HepG2 (cell line): ENCODE measurements at regions not wholly inside any gene's neighbourhood (a gene's known extent, or its start where the extent isn't known, plus 50 kb on each side); places are given as distances from the start of the nearest gene placed in this dataset.

Experiments used
- CENPX ChIP-seq: sonication (generic); formaldehyde crosslinking; IDR thresholded peaks from 2 replicates; pipeline ENCODE4 v1.9.0; 2021; ENCODE audit warnings: mild to moderate bottlenecking, missing genetic modification reagents, moderate library complexity
- FOXC1 ChIP-seq: sonication (generic); formaldehyde crosslinking; IDR thresholded peaks from 2 replicates; pipeline ENCODE4 v1.8.0; 2022; ENCODE audit warnings: mild to moderate bottlenecking, missing genetic modification reagents, borderline replicate concordance
- KLF12 ChIP-seq: sonication (generic); formaldehyde crosslinking; IDR thresholded peaks from 2 replicates; pipeline ENCODE4 v1.4.0; 2020; ENCODE audit warnings: missing genetic modification reagents, borderline replicate concordance
- SALL1 ChIP-seq: sonication (generic); formaldehyde crosslinking; IDR thresholded peaks from 2 replicates; pipeline ENCODE4 v1.8.0; 2022; ENCODE audit warnings: mild to moderate bottlenecking, missing genetic modification reagents
- ZBTB3 ChIP-seq: sonication (generic); formaldehyde crosslinking; IDR thresholded peaks from 2 replicates; pipeline ENCODE4 v1.4.0; 2020; ENCODE audit warnings: low read depth, mild to moderate bottlenecking, moderate library complexity, missing genetic modification reagents, borderline replicate concordance
- ZMYM4 ChIP-seq: sonication (generic); formaldehyde crosslinking; IDR thresholded peaks from 2 replicates; pipeline ENCODE4 v1.8.1; 2023; ENCODE audit warnings: mild to moderate bottlenecking, missing genetic modification reagents
- ZNF430 ChIP-seq: sonication (generic); formaldehyde crosslinking; IDR thresholded peaks from 2 replicates; pipeline ENCODE4 v1.9.0; 2021; ENCODE audit warnings: mild to moderate bottlenecking, missing genetic modification reagents
- TF ChIP-seq, protein P1 (sequence below): sonication (generic); formaldehyde crosslinking; IDR thresholded peaks from 2 replicates; pipeline ENCODE4 v1.4.0; 2020; ENCODE audit warnings: missing genetic modification reagents
- TF ChIP-seq, protein P2 (sequence below): sonication (generic); formaldehyde crosslinking; IDR thresholded peaks from 2 replicates; pipeline ENCODE4 v1.4.0; 2020; ENCODE audit warnings: mild to moderate bottlenecking, missing genetic modification reagents
- TF ChIP-seq, protein P3 (sequence below): sonication (generic); formaldehyde crosslinking; IDR thresholded peaks from 2 replicates; pipeline ENCODE4 v1.8.0; 2022; ENCODE audit warnings: mild to moderate bottlenecking, missing genetic modification reagents

DNA sequence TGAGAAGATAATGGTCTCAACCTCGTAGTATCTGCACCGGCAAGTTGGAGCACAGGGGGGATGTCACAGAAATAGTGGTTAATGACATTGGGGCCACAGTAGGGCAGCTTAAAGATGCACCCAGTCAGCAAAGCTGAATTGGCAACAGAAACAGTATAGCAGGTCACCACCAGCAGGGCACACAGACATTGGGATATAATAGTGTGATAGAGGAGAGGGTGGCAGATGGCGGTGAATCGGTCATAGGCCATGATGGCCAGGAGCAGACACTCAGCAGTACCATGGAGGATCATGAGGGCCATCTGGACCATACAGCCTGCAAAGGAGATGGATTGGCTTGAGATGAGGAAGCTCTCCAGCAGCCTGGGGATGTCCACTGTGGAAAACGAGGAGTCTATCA is 106.0 kb upstream of the OR9Q1 start (continued):
- TF ChIP-seq, protein P1, sequence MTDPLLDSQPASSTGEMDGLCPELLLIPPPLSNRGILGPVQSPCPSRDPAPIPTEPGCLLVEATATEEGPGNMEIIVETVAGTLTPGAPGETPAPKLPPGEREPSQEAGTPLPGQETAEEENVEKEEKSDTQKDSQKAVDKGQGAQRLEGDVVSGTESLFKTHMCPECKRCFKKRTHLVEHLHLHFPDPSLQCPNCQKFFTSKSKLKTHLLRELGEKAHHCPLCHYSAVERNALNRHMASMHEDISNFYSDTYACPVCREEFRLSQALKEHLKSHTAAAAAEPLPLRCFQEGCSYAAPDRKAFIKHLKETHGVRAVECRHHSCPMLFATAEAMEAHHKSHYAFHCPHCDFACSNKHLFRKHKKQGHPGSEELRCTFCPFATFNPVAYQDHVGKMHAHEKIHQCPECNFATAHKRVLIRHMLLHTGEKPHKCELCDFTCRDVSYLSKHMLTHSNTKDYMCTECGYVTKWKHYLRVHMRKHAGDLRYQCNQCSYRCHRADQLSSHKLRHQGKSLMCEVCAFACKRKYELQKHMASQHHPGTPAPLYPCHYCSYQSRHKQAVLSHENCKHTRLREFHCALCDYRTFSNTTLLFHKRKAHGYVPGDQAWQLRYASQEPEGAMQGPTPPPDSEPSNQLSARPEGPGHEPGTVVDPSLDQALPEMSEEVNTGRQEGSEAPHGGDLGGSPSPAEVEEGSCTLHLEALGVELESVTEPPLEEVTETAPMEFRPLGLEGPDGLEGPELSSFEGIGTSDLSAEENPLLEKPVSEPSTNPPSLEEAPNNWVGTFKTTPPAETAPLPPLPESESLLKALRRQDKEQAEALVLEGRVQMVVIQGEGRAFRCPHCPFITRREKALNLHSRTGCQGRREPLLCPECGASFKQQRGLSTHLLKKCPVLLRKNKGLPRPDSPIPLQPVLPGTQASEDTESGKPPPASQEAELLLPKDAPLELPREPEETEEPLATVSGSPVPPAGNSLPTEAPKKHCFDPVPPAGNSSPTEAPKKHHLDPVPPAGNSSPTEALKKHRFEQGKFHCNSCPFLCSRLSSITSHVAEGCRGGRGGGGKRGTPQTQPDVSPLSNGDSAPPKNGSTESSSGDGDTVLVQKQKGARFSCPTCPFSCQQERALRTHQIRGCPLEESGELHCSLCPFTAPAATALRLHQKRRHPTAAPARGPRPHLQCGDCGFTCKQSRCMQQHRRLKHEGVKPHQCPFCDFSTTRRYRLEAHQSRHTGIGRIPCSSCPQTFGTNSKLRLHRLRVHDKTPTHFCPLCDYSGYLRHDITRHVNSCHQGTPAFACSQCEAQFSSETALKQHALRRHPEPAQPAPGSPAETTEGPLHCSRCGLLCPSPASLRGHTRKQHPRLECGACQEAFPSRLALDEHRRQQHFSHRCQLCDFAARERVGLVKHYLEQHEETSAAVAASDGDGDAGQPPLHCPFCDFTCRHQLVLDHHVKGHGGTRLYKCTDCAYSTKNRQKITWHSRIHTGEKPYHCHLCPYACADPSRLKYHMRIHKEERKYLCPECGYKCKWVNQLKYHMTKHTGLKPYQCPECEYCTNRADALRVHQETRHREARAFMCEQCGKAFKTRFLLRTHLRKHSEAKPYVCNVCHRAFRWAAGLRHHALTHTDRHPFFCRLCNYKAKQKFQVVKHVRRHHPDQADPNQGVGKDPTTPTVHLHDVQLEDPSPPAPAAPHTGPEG (CRISPR knock-in tag): no peak
- no peak for TF ChIP-seq KLF12 (CRISPR knock-in tag)
- no peak for TF ChIP-seq FOXC1
- TF ChIP-seq, protein P2, sequence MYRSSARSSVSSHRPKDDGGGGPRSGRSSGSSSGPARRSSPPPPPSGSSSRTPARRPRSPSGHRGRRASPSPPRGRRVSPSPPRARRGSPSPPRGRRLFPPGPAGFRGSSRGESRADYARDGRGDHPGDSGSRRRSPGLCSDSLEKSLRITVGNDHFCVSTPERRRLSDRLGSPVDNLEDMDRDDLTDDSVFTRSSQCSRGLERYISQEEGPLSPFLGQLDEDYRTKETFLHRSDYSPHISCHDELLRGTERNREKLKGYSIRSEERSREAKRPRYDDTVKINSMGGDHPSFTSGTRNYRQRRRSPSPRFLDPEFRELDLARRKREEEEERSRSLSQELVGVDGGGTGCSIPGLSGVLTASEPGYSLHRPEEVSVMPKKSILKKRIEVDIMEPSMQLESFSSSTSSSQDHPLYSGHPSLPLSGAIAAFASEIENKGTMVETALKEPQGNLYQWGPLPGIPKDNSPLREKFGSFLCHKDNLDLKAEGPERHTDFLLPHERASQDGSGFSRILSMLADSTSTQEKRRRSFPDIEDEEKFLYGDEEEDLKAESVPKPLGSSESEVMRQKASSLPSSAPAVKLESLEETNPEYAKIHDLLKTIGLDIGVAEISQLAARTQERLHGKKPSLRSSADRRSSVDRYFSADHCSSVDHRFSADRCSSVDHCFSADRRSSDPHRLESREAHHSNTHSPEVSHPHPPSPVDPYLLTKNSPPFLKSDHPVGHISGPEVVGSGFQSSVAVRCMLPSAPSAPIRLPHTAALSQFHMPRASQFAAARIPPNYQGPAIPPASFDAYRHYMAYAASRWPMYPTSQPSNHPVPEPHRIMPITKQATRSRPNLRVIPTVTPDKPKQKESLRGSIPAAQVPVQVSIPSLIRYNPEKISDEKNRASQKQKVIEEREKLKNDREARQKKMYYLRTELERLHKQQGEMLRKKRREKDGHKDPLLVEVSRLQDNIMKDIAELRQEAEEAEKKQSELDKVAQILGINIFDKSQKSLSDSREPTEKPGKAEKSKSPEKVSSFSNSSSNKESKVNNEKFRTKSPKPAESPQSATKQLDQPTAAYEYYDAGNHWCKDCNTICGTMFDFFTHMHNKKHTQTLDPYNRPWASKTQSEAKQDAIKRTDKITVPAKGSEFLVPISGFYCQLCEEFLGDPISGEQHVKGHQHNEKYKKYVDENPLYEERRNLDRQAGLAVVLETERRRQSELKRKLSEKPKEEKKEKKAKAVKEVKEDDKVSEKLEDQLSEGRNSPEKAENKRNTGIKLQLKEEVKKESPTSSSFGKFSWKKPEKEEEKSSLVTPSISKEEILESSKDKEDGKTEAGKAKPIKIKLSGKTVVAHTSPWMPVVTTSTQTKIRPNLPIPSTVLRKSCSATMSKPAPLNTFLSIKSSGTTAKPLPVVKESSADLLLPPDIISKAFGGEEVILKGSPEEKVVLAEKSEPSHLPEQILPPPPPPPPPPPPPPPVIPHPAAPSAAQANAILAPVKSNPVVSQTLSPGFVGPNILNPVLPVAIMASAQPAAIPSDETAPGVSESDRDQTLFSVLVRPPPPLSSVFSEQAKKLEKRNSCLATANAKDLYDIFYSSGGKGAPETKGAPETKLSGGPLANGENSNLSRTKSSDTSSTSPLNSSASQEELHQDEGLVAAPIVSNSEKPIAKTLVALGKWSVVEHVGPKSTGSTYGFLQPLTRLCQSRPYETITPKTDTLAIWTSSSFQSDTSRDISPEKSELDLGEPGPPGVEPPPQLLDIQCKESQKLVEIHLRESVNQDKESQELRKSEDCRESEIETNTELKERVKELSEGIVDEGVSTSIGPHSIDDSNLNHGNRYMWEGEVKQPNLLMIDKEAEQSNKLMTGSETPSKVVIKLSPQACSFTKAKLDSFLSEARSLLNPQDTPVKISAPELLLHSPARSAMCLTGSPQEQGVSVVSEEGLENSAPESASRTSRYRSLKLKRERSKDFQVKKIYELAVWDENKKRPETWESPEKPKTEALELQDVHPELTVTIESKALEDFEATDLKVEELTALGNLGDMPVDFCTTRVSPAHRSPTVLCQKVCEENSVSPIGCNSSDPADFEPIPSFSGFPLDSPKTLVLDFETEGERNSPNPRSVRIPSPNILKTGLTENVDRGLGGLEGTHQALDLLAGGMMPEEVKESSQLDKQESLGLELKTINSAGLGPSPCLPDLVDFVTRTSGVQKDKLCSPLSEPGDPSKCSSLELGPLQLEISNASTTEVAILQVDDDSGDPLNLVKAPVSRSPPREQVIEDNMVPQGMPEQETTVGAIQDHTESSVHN (CRISPR knock-in tag): no peak
- no peak for TF ChIP-seq ZBTB3 (CRISPR knock-in tag)
- TF ChIP-seq ZNF430 (CRISPR knock-in tag): no peak
- no peak for TF ChIP-seq SALL1 (CRISPR knock-in tag)
- no peak for TF ChIP-seq CENPX (CRISPR knock-in tag)
- TF ChIP-seq, protein P3, sequence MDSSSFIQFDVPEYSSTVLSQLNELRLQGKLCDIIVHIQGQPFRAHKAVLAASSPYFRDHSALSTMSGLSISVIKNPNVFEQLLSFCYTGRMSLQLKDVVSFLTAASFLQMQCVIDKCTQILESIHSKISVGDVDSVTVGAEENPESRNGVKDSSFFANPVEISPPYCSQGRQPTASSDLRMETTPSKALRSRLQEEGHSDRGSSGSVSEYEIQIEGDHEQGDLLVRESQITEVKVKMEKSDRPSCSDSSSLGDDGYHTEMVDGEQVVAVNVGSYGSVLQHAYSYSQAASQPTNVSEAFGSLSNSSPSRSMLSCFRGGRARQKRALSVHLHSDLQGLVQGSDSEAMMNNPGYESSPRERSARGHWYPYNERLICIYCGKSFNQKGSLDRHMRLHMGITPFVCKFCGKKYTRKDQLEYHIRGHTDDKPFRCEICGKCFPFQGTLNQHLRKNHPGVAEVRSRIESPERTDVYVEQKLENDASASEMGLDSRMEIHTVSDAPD: no peak
- no peak for TF ChIP-seq ZMYM4 (CRISPR knock-in tag)
- TF ChIP-seq, all 625 proteins: peak for 0
